Neuronal stem cell (in vitro differentiated cells): ENCODE measurements at regions not wholly inside any gene's neighbourhood (a gene's known extent, or its start where the extent isn't known, plus 50 kb on each side); places are given as distances from the start of the nearest gene placed in this dataset.
"Not testable (repeated sequence)": the region's sequence is repeated elsewhere in the genome, so short reads cannot be mapped to it uniquely, and the experiment has no call there.

Source experiments
- DNase-seq: peaks from one replicate; pipeline ENCODE4 v3.0.0-alpha.2; 2013; ENCODE audit warnings: low spot score
- H2AFZ ChIP-seq: one replicate; pipeline ENCODE4 v1.6.1; 2013; ENCODE audit warnings: mild to moderate bottlenecking, low read length, inconsistent platforms
- H2AK5ac ChIP-seq: 2 replicates; pipeline ENCODE4 v1.6.1; 2013; ENCODE audit warnings: low read depth, mild to moderate bottlenecking, inconsistent platforms, low read length, moderate library complexity, mixed read lengths
- H2BK120ac ChIP-seq: 2 replicates; pipeline ENCODE4 v1.6.1; 2013; ENCODE audit warnings: low read depth, mild to moderate bottlenecking, inconsistent platforms, low read length, moderate library complexity, mixed read lengths
- H2BK12ac ChIP-seq: one replicate; pipeline ENCODE4 v1.6.1; 2013; ENCODE audit warnings: low read length, inconsistent platforms
- H2BK15ac ChIP-seq: 2 replicates; pipeline ENCODE4 v1.6.1; 2013; ENCODE audit warnings: mild to moderate bottlenecking, low read length, inconsistent platforms, mixed read lengths
- H2BK5ac ChIP-seq: one replicate; pipeline ENCODE4 v1.6.1; 2013; ENCODE audit warnings: inconsistent platforms, mild to moderate bottlenecking, low read length, moderate library complexity
- H3K14ac ChIP-seq: one replicate; pipeline ENCODE4 v1.6.1; 2013; ENCODE audit warnings: low read length, inconsistent platforms
- H3K18ac ChIP-seq: 2 replicates; pipeline ENCODE4 v1.6.1; 2013; ENCODE audit warnings: low read length, inconsistent platforms
- H3K23ac ChIP-seq: 2 replicates; pipeline ENCODE4 v1.6.1; 2013; ENCODE audit warnings: low read depth, mild to moderate bottlenecking, mixed read lengths, low read length, inconsistent platforms; ENCODE audit not compliant: poor library complexity
- H3K27ac ChIP-seq: replicated peaks from 3 replicates; pipeline ENCODE4 v1.5.1; 2013; ENCODE audit warnings: low read length, inconsistent platforms
- H3K27me3 ChIP-seq, 3 experiments: 2 replicates each; pipeline ENCODE4 v1.6.1; 2013; ENCODE audit warnings: low read length in 3 of 3, mild to moderate bottlenecking in 2 of 3, inconsistent platforms in 1 of 3, low read depth in 1 of 3, mixed read lengths in 1 of 3, moderate library complexity in 1 of 3; ENCODE audit not compliant: control insufficient read depth in 3 of 3, insufficient read depth in 3 of 3
- H3K36me3 ChIP-seq, 2 donors: replicated peaks in 1 of 2; 2 replicates each; pipeline ENCODE4 v1.6.1; 2013; ENCODE audit warnings: low read length in 2 of 2; ENCODE audit not compliant: control insufficient read depth in 2 of 2, insufficient read depth in 2 of 2
- H3K4ac ChIP-seq: 2 replicates; pipeline ENCODE4 v1.6.1; 2013; ENCODE audit warnings: inconsistent platforms, mild to moderate bottlenecking, low read length, moderate library complexity
- H3K4me1 ChIP-seq, 2 donors: 1 replicate in 1 of 2; 2 replicates in 1 of 2; pipeline ENCODE4 v1.6.1; 2013; ENCODE audit warnings: low read length in 2 of 2, low read depth in 1 of 2; ENCODE audit not compliant: control insufficient read depth in 2 of 2, insufficient read depth in 1 of 2
- H3K4me2 ChIP-seq: one replicate; pipeline ENCODE4 v1.6.1; 2013; ENCODE audit warnings: mild to moderate bottlenecking, low read length, inconsistent platforms; ENCODE audit not compliant: insufficient read depth, poor library complexity, severe bottlenecking
- H3K4me3 ChIP-seq, 2 donors: 2 replicates each; pipeline ENCODE4 v1.5.1; 2013; ENCODE audit warnings: low read length in 2 of 2, mild to moderate bottlenecking in 2 of 2, inconsistent platforms in 1 of 2, moderate library complexity in 1 of 2
- H3K79me1 ChIP-seq: one replicate; pipeline ENCODE4 v1.6.1; 2013; ENCODE audit warnings: low read depth, mild to moderate bottlenecking, inconsistent platforms, low read length, moderate library complexity
- H3K9ac ChIP-seq: one replicate; pipeline ENCODE4 v1.6.1; 2013; ENCODE audit warnings: mild to moderate bottlenecking, low read depth, low read length, inconsistent platforms; ENCODE audit not compliant: poor library complexity
- H3K9me3 ChIP-seq, 2 donors: replicated peaks in 1 of 2; 2 replicates each; pipeline versions ENCODE3 to v1.6.1; 2013; ENCODE audit warnings: low read length in 2 of 2, mild to moderate bottlenecking in 2 of 2, inconsistent platforms in 1 of 2, low read depth in 1 of 2, mixed read lengths in 1 of 2, moderate library complexity in 1 of 2; ENCODE audit not compliant: control insufficient read depth in 2 of 2, insufficient read depth in 1 of 2
- H4K8ac ChIP-seq: one replicate; pipeline ENCODE4 v1.6.1; 2013; ENCODE audit warnings: low read depth, mild to moderate bottlenecking, inconsistent platforms, low read length, moderate library complexity
- H4K91ac ChIP-seq: one replicate; pipeline ENCODE4 v1.6.1; 2013; ENCODE audit warnings: low read length, low read depth, mild to moderate bottlenecking, inconsistent platforms; ENCODE audit not compliant: poor library complexity
- WGBS, 2 donors: extraction: QIAGEN DNeasy Blood & Tissue Kit; methylation state at CpG; one replicate each; pipeline ENCODE4 v1.1.7; 2013; ENCODE audit warnings: missing lambda C conversion rate in 2 of 2, mixed read lengths in 1 of 2; ENCODE audit not compliant: insufficient read length in 2 of 2, insufficient replicate concordance in 1 of 2; ENCODE audit errors: extremely low coverage in 2 of 2; 5-methylcytosine and 5-hydroxymethylcytosine counted together

DNA sequence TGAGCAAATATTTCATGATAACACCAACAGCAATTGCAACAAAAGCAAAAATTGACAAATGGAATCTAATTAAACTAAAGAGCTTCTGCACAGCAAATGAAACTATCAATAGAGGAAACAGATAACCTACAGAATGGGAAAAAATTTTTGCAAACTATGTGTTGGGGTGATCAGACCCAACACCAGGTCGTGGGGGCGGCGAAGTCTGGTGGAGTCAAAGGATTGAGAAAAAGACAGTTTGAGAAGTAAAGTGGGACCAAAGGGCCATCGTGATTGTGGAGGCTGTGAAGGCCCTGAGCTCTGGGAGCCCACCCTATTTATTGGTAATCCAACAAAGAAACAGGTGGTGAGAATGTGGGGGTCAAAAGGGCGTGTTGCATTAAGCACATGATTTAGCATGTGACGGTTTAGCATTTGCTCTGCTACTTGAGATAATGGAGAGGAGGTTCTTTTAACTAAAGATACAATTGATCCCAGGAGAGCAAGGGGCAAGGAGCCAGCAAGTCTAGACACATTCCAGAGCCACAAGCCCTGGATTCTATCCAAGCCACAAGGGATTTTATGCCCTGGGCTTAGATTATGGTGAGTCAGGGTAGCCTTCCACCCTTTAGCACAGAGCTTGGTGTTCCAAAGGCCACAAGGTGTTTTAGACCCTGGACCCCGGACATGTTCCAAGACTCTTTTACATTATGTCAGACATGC lies 65.5 kb upstream of the VLDLR start:
- H3K9me3 ChIP-seq, H2BK120ac ChIP-seq, H3K4me1 ChIP-seq, H3K14ac ChIP-seq, H4K8ac ChIP-seq, H2AFZ ChIP-seq, H2BK15ac ChIP-seq, H3K27ac ChIP-seq, H3K79me1 ChIP-seq, H3K4me3 ChIP-seq, H2BK12ac ChIP-seq, DNase-seq, H4K91ac ChIP-seq, H3K4me2 ChIP-seq, H3K23ac ChIP-seq, H2BK5ac ChIP-seq, H3K18ac ChIP-seq, H2AK5ac ChIP-seq, H3K4ac ChIP-seq, H3K36me3 ChIP-seq, H3K9ac ChIP-seq, H3K27me3 ChIP-seq: not testable (repeated sequence)
- no CpG with 5 or more reads among the region's 7 CpGs for WGBS, 2 donors

DNA sequence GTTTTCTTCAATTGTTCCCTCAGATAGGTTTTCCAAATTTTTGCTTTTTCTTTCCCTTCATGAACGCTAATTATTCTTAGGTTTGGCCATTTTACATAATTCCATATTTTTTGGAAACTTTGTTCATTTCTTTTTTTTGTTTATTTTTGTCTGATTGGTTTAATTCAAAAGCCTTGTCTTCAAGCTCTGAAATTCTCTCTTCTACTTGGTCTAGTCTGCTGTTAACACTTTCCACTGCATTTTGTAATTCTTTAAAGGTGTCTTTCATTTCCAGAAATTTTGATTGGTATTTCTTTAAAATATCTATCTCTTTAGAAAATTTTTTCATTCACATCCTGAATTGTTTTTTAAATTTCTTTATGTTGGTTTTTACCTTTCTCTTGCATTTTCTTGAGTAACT lies 63.9 kb upstream of the VLDLR start:
- no peak overlapping the region for H4K91ac ChIP-seq
- no CpG with 5 or more reads among the region's 1 CpG for WGBS, 2 donors
- H3K4me1 ChIP-seq = no peaks in the 10 kb centered on the region
- H3K23ac ChIP-seq = no peak overlapping the region
- H3K36me3 ChIP-seq = no peaks in the 10 kb centered on the region
- H3K9ac ChIP-seq = no peak overlapping the region
- no peaks in the 10 kb centered on the region for H3K27me3 ChIP-seq
- H2BK15ac ChIP-seq = no peak overlapping the region
- no peak overlapping the region for H2BK120ac ChIP-seq
- no peak overlapping the region for H2BK5ac ChIP-seq
- no peak overlapping the region for H2AK5ac ChIP-seq
- H3K4me3 ChIP-seq = no peak overlapping the region
- H3K79me1 ChIP-seq = no peaks in the 10 kb centered on the region
- H2BK12ac ChIP-seq = no peak overlapping the region
- H3K14ac ChIP-seq = no peak overlapping the region
- H4K8ac ChIP-seq = no peak overlapping the region
- DNase-seq = no peak
- H3K4me2 ChIP-seq = no peak overlapping the region
- no peak overlapping the region for H2AFZ ChIP-seq
- H3K4ac ChIP-seq = no peak overlapping the region
- H3K18ac ChIP-seq = no peak overlapping the region
- peaks cover 0 to 12% of the 10 kb centered on the region in 2 donors for H3K9me3 ChIP-seq
- H3K27ac ChIP-seq = no peak overlapping the region

DNA sequence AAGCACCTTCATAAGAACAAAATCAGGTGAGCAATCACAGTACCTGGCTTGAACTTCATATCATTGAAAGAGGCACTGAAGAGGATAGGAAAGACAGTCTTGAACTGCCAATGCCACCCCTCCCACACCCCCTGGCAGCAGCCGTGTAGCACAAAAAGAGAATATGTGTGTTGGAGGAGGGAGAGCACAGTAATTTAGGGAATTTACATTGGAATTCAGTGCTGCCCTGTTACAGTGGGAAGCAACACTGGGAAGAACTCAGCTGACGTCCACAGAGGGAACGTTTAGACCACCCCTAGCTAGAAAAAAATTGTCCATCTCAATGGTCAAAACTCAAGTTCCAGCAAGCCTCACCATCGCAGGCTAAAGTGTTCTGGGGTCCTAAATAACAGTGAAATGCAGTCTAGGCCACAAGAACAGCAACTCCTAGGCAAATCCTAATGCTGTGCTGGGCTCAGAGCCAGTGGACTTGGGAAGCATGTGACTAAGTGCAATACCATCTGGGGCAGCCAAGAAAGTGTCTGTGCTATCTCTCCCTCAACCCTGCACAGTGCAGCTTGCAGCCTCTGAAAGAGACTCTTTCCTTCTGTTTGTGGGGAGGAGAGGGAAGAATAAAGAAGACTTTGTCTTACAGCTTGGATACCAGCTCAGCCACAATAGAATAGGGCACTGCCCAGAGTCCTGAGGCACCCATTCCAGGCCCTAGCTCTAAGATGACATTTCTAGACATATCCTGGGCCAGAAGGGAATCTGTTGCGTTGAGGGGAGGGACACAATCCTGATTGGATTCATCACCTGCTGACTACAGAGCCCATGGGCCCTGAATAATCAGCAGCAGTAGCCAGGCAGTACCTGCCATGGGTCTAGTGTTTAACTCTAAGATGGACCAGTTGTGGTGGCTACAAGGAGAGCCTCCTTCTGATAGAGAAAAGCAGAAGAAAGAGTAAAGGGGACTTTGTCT lies 62.1 kb upstream of the VLDLR start:
- Histone ChIP-seq H3K4me1 (no peaks in the 10 kb centered on the region), H3K9ac (no peak overlapping the region), H2AFZ (no peak overlapping the region), H3K27ac (no peak overlapping the region), H2AK5ac (no peak overlapping the region), H3K4me2 (no peak overlapping the region), H2BK15ac (no peak overlapping the region), H4K91ac (no peak overlapping the region), H2BK120ac (no peak overlapping the region), H3K4me3 (no peak overlapping the region), H3K79me1 (no peaks in the 10 kb centered on the region), H3K27me3 (no peaks in the 10 kb centered on the region), H3K14ac (no peak overlapping the region), H3K9me3 (peaks cover 0 to 12% of the 10 kb centered on the region in 2 donors), H2BK5ac (no peak overlapping the region), H3K18ac (no peak overlapping the region), H3K36me3 (no peaks in the 10 kb centered on the region), H3K23ac (no peak overlapping the region), H4K8ac (no peak overlapping the region), H3K4ac (no peak overlapping the region), H2BK12ac (no peak overlapping the region)
- DNase-seq = no peak
- WGBS, 2 donors = no CpG with 5 or more reads among the region's 5 CpGs

DNA sequence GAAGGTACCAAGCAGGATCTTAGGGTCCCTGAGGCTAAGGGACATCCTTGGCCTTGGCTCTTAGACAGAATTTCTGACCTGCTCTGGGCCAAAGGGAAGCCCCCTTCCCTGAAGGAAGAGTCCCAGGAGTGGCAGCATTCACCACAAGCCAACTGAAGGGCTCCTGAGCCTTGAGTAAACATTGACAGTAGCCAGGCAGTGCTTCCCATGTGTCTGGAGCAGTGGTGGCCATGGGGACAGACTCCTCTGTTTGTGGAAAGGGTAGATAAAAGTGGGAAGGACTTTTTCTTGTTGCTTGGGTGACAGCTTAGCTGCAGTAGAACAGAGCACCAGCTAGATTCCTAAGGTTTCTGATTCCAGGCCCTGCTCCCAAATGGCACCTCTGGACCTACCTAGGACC lies 61.4 kb upstream of the VLDLR start:
- Histone ChIP-seq H3K9me3 (peaks cover 0 to 12% of the 10 kb centered on the region in 2 donors), H3K14ac (no peak overlapping the region), H4K91ac (no peak overlapping the region), H2BK15ac (no peak overlapping the region), H2AK5ac (no peak overlapping the region), H3K4me1 (no peaks in the 10 kb centered on the region), H4K8ac (no peak overlapping the region), H3K9ac (no peak overlapping the region), H3K36me3 (no peaks in the 10 kb centered on the region), H3K23ac (no peak overlapping the region), H2BK120ac (no peak overlapping the region), H3K4me2 (no peak overlapping the region), H3K4me3 (no peak overlapping the region), H3K79me1 (no peaks in the 10 kb centered on the region), H3K4ac (no peak overlapping the region), H2BK12ac (no peak overlapping the region), H3K18ac (no peak overlapping the region), H3K27ac (no peak overlapping the region), H2AFZ (no peak overlapping the region), H3K27me3 (no peaks in the 10 kb centered on the region), H2BK5ac (no peak overlapping the region)
- no peak for DNase-seq
